Activated gamma-delta T cell treated with Interleukin-2 at 50 U/mL for 16 hours (primary cell): ENCODE measurements at regions not wholly inside any gene's neighbourhood (a gene's known extent, or its start where the extent isn't known, plus 50 kb on each side); places are given as distances from the start of the nearest gene placed in this dataset.

Experiments used
- DNase-seq: peaks from one replicate; pipeline ENCODE4 v3.0.0-alpha.2; 2020

- no peak for DNase-seq
Measured at GRCh38 chr5:128591598-128592455, 53.8 kb upstream of the FBN2 start.

GRCh38 chr5:128596071-128596470, 58.0 kb upstream of the FBN2 start:
- DNase-seq: no peak

GRCh38 chr5:128597156-128597555, 59.1 kb upstream of the FBN2 start:
- DNase-seq: no peak

- DNase-seq: no peak
Measured at GRCh38 chr5:128613128-128613527, 75.1 kb upstream of the FBN2 start.

GRCh38 chr5:128613766-128614165, 75.7 kb upstream of the FBN2 start:
- DNase-seq: no peak

- DNase-seq: no peak
Measured at GRCh38 chr5:128615578-128615977, 77.5 kb upstream of the FBN2 start.

GRCh38 chr5:128626536-128627090, 88.6 kb upstream of the FBN2 start:
- no peak for DNase-seq

GRCh38 chr5:128627939-128628338, 89.9 kb upstream of the FBN2 start:
- no peak for DNase-seq

- DNase-seq: no peak
Measured at GRCh38 chr5:128629157-128629556, 91.1 kb upstream of the FBN2 start.

GRCh38 chr5:128630121-128630520, 92.1 kb upstream of the FBN2 start:
- DNase-seq: no peak

GRCh38 chr5:128631771-128632170, 93.7 kb upstream of the FBN2 start:
- no peak for DNase-seq

GRCh38 chr5:128632264-128632663, 94.2 kb upstream of the FBN2 start:
- DNase-seq: no peak

- DNase-seq: no peak
Measured at GRCh38 chr5:128633901-128634300, 95.9 kb upstream of the FBN2 start.

GRCh38 chr5:128635379-128635778, 97.3 kb upstream of the FBN2 start:
- no peak for DNase-seq

GRCh38 chr5:128636361-128636760, 98.3 kb upstream of the FBN2 start:
- no peak for DNase-seq

GRCh38 chr5:128637031-128637430, 99.0 kb upstream of the FBN2 start:
- DNase-seq: no peak

- no peak for DNase-seq
Measured at GRCh38 chr5:128641861-128642260, 103.8 kb upstream of the FBN2 start.

GRCh38 chr5:128644863-128645262, 106.8 kb upstream of the FBN2 start:
- DNase-seq: no peak

- no peak for DNase-seq
Measured at GRCh38 chr5:128645581-128645980, 107.5 kb upstream of the FBN2 start.

GRCh38 chr5:128646176-128646575, 108.1 kb upstream of the FBN2 start:
- DNase-seq: no peak

- DNase-seq: no peak
Measured at GRCh38 chr5:128649192-128649591, 111.1 kb upstream of the FBN2 start.

- no peak for DNase-seq
Measured at GRCh38 chr5:128662997-128663396, 125.0 kb upstream of the FBN2 start.

- DNase-seq: no peak
Measured at GRCh38 chr5:128665747-128666355, 127.8 kb upstream of the FBN2 start.

- DNase-seq: no peak
Measured at GRCh38 chr5:128667152-128667551, 129.1 kb upstream of the FBN2 start.
